ENCODE measurements at regions not wholly inside any gene's neighbourhood (a gene's known extent, or its start where the extent isn't known, plus 50 kb on each side); places are given as distances from the start of the nearest gene placed in this dataset.

GRCh38 chr14:71332476-71332875 lies 425.2 kb downstream of the PCNX1 start:
- no peak for TF ChIP-seq RAD21 (IDR thresholded peaks at IDR 0.05; ENCODE audit: low read length)
- TF ChIP-seq, protein P1, sequence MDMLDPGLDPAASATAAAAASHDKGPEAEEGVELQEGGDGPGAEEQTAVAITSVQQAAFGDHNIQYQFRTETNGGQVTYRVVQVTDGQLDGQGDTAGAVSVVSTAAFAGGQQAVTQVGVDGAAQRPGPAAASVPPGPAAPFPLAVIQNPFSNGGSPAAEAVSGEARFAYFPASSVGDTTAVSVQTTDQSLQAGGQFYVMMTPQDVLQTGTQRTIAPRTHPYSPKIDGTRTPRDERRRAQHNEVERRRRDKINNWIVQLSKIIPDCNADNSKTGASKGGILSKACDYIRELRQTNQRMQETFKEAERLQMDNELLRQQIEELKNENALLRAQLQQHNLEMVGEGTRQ (IDR thresholded peaks at IDR 0.05; ENCODE audit: low read depth, low read length): no peak
- no peak for TF ChIP-seq CTCF (conservative IDR thresholded peaks at IDR 0.05; ENCODE audit: low read depth, low read length)
- no peak for TF ChIP-seq POLR2A (IDR thresholded peaks at IDR 0.05; ENCODE audit: low read depth, low read length)
- TF ChIP-seq FOS (IDR thresholded peaks at IDR 0.05; ENCODE audit: low read depth, low read length): no peak
- TF ChIP-seq MXI1 (IDR thresholded peaks at IDR 0.05; ENCODE audit: borderline replicate concordance, low read depth, low read length): no peak
- TF ChIP-seq BHLHE40 (IDR thresholded peaks at IDR 0.05; ENCODE audit: low read depth, low read length): no peak
- TF ChIP-seq MAZ (IDR thresholded peaks at IDR 0.05; ENCODE audit: borderline replicate concordance, low read depth, low read length): no peak
- TF ChIP-seq MAFK (IDR thresholded peaks at IDR 0.05; ENCODE audit: low read depth, low read length): no peak
